HEK293 (cell line): ENCODE measurements at regions not wholly inside any gene's neighbourhood (a gene's known extent, or its start where the extent isn't known, plus 50 kb on each side); places are given as distances from the start of the nearest gene placed in this dataset.

Experiments
- CTCF ChIA-PET: fragments of 350-600 bp; formaldehyde crosslinking; extraction: SDS; loops from one replicate; lab custom pipeline; 2021; ENCODE audit warnings: antibody characterized with exemption; lab: Yijun Ruan, JAX
- POLR2A ChIA-PET: fragments of 300-600 bp; formaldehyde crosslinking; extraction: SDS; loops from one replicate; lab custom pipeline; 2020; ENCODE audit warnings: antibody characterized with exemption, inconsistent platforms; lab: Yijun Ruan, JAX
- H3K27ac ChIP-seq: fragments of 200-500 bp; sonication (Bioruptor generic); 2 replicates; pipeline ENCODE4 v1.5.1; 2014; ENCODE audit warnings: low read depth, low read length, control low read depth, inconsistent platforms; ENCODE audit errors: extremely low read depth
- H3K36me3 ChIP-seq, 2 experiments: fragments of 200-500 bp in 1 of 2; sonication (Bioruptor generic) in 1 of 2; 1 replicate in 1 of 2; 2 replicates in 1 of 2; pipeline ENCODE4 v1.5.1; 2014 to 2017; ENCODE audit warnings: inconsistent platforms in 2 of 2, low read length in 2 of 2; ENCODE audit not compliant: control insufficient read depth in 2 of 2, insufficient read depth in 1 of 2
- H3K4me1 ChIP-seq: fragments of 200-500 bp; sonication (Bioruptor generic); 2 replicates; pipeline ENCODE4 v1.5.1; 2014; ENCODE audit warnings: mild to moderate bottlenecking, low read length, inconsistent platforms; ENCODE audit not compliant: control insufficient read depth, insufficient read depth
- H3K4me3 ChIP-seq: 2 replicates; pipeline ENCODE4 v1.5.1; 2011; ENCODE audit warnings: low read depth, mild to moderate bottlenecking, control low read depth, low read length, moderate library complexity
- H3K9me3 ChIP-seq: fragments of 200-500 bp; sonication (Bioruptor generic); 2 replicates; pipeline ENCODE4 v1.5.1; 2014; ENCODE audit warnings: low read depth, low read length, inconsistent platforms; ENCODE audit not compliant: control insufficient read depth, insufficient read depth
- KLF9 ChIP-seq: fragments of 450-650 bp; formaldehyde crosslinking; IDR thresholded peaks from 2 replicates; pipeline ENCODE4 v1.5.1; 2016; ENCODE audit warnings: missing biosample characterization, missing genetic modification characterization, low read depth
- MEIS1 ChIP-seq: sonication (generic); formaldehyde crosslinking; IDR thresholded peaks from 2 replicates; pipeline ENCODE4 v1.8.1; 2022; ENCODE audit warnings: missing genetic modification reagents, mild to moderate bottlenecking, borderline replicate concordance
- SETDB1 ChIP-seq: IDR thresholded peaks from one replicate; pipeline ENCODE4 v1.6.1; 2017; ENCODE audit warnings: mild to moderate bottlenecking, low read length, moderate library complexity, mixed read lengths; ENCODE audit not compliant: insufficient read length
- SP7 ChIP-seq: fragments of 450-650 bp; formaldehyde crosslinking; IDR thresholded peaks from 2 replicates; pipeline ENCODE4 v1.5.1; 2016; ENCODE audit warnings: missing biosample characterization, missing genetic modification characterization
- YY1 ChIP-seq: fragments of 450-650 bp; formaldehyde crosslinking; IDR thresholded peaks from 2 replicates; pipeline ENCODE4 v1.5.1; 2018; ENCODE audit warnings: missing biosample characterization, missing genetic modification characterization
- ZBTB17 ChIP-seq: fragments of 450-650 bp; formaldehyde crosslinking; IDR thresholded peaks from 2 replicates; pipeline ENCODE4 v1.5.1; 2016; ENCODE audit warnings: missing biosample characterization, missing genetic modification characterization
- ZBTB20 ChIP-seq: fragments of 450-650 bp; formaldehyde crosslinking; IDR thresholded peaks from 2 replicates; pipeline ENCODE4 v1.5.1; 2016; ENCODE audit warnings: missing biosample characterization, missing genetic modification characterization
- ZBTB21 ChIP-seq: fragments of 450-650 bp; formaldehyde crosslinking; IDR thresholded peaks from 2 replicates; pipeline ENCODE4 v1.5.1; 2017; ENCODE audit warnings: missing biosample characterization, missing genetic modification characterization
- ZBTB48 ChIP-seq: fragments of 450-650 bp; formaldehyde crosslinking; IDR thresholded peaks from 2 replicates; pipeline ENCODE4 v1.5.1; 2016; ENCODE audit warnings: missing biosample characterization, missing genetic modification characterization
- ZNF114 ChIP-seq: fragments of 450-650 bp; formaldehyde crosslinking; IDR thresholded peaks from 2 replicates; pipeline ENCODE4 v1.5.0; 2017; ENCODE audit warnings: missing biosample characterization, missing genetic modification characterization
- ZNF174 ChIP-seq: fragments of 450-650 bp; formaldehyde crosslinking; IDR thresholded peaks from 2 replicates; pipeline ENCODE4 v1.5.0; 2017; ENCODE audit warnings: missing biosample characterization, mild to moderate bottlenecking, missing genetic modification characterization
- ZNF324 ChIP-seq: fragments of 450-650 bp; formaldehyde crosslinking; IDR thresholded peaks from 2 replicates; pipeline ENCODE4 v1.5.1; 2016; ENCODE audit warnings: missing biosample characterization, missing genetic modification characterization
- ZNF335 ChIP-seq: fragments of 450-650 bp; formaldehyde crosslinking; conservative IDR thresholded peaks from 2 replicates; pipeline ENCODE4 v1.5.1; 2016; ENCODE audit warnings: missing biosample characterization, missing genetic modification characterization
- ZNF341 ChIP-seq: fragments of 450-650 bp; formaldehyde crosslinking; IDR thresholded peaks from 2 replicates; pipeline ENCODE4; 2016; ENCODE audit warnings: low read depth, missing biosample characterization, missing genetic modification characterization
- ZNF404 ChIP-seq: fragments of 450-650 bp; formaldehyde crosslinking; IDR thresholded peaks from 2 replicates; pipeline ENCODE4 v1.5.1; 2017; ENCODE audit warnings: missing biosample characterization, missing genetic modification characterization
- ZNF530 ChIP-seq: fragments of 450-650 bp; formaldehyde crosslinking; IDR thresholded peaks from 2 replicates; pipeline ENCODE4 v1.5.1; 2016; ENCODE audit warnings: low read depth, missing biosample characterization, missing genetic modification characterization
- ZNF548 ChIP-seq: fragments of 450-650 bp; formaldehyde crosslinking; IDR thresholded peaks from 2 replicates; pipeline ENCODE4 v1.5.1; 2016; ENCODE audit warnings: missing biosample characterization, missing genetic modification characterization
- ZNF549 ChIP-seq: fragments of 450-650 bp; IDR thresholded peaks from 2 replicates; pipeline ENCODE4 v1.5.1; 2018; ENCODE audit warnings: missing biosample characterization, missing genetic modification characterization, mild to moderate bottlenecking, inconsistent platforms, moderate library complexity
- ZNF560 ChIP-seq: fragments of 450-650 bp; formaldehyde crosslinking; IDR thresholded peaks from 2 replicates; pipeline ENCODE4 v1.5.1; 2017; ENCODE audit warnings: missing biosample characterization, missing genetic modification characterization, borderline replicate concordance
- ZNF585B ChIP-seq: fragments of 450-650 bp; formaldehyde crosslinking; IDR thresholded peaks from 2 replicates; pipeline ENCODE4 v1.5.1; 2016; ENCODE audit warnings: missing biosample characterization, missing genetic modification characterization
- ZNF658 ChIP-seq: fragments of 450-650 bp; formaldehyde crosslinking; IDR thresholded peaks from 2 replicates; pipeline ENCODE4; 2016; ENCODE audit warnings: missing biosample characterization, missing genetic modification characterization
- ZNF768 ChIP-seq: fragments of 450-650 bp; formaldehyde crosslinking; IDR thresholded peaks from 2 replicates; pipeline ENCODE4 v1.5.1; 2018; ENCODE audit warnings: missing biosample characterization, mild to moderate bottlenecking, missing genetic modification characterization
- TF ChIP-seq, protein P1 (sequence below): fragments of 450-650 bp; formaldehyde crosslinking; IDR thresholded peaks from 2 replicates; pipeline ENCODE4 v1.5.1; 2016; ENCODE audit warnings: missing biosample characterization, missing genetic modification characterization
- TF ChIP-seq, protein P2 (sequence below): fragments of 450-650 bp; formaldehyde crosslinking; IDR thresholded peaks from 2 replicates; pipeline ENCODE4 v1.5.1; 2016; ENCODE audit warnings: missing biosample characterization, missing genetic modification characterization

DNA sequence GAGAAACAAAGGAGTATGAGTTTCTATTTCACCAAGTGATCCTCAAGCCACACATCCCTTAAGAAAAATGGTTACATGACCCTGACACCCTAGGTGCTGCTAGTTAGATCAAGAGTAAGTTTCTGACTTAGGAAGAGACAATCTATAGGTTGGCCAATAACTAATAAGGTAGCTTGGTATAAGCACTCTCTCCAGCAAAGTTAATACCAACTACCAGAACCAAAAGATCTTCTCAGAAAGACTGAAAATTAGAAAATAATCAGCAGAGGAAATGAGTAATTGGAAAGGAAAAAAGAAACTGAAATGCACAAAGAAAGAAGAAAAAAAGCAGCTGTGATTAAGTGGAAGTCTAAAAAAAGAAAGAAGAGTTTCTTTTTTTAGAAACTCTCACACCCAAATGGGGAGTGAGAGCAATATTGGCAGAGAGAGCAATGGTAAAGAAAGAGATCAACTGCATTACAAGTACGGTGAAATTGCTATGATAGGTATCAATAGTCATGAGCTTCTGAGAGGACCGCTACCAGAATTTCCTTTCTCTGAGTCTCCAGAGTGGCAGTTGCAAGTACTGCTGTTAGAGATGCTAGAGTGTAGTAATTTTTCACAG lies 195.5 kb downstream of the TMEM167A start:
- H3K4me1 ChIP-seq: peaks cover 3% of the 10 kb centered on the region; the same call in 1 of the 2 replicates
- POLR2A ChIA-PET: no interaction called here
- H3K9me3 ChIP-seq: no peaks in the 10 kb centered on the region
- no peaks in the 10 kb centered on the region for H3K36me3 ChIP-seq
- no peak overlapping the region for H3K27ac ChIP-seq
- TF ChIP-seq ZBTB17 (tag by site-specific recombination) (no peak), ZNF341 (tag by site-specific recombination) (no peak), ZNF658 (tag by site-specific recombination) (no peak), SP7 (tag by site-specific recombination) (no peak), MEIS1 (CRISPR knock-in tag) (no peak), ZBTB21 (tag by site-specific recombination) (no peak), ZNF335 (no peak), ZNF560 (no peak), ZNF114 (tag by site-specific recombination) (no peak), ZNF174 (tag by site-specific recombination) (no peak), ZBTB48 (tag by site-specific recombination) (no peak), ZNF768 (tag by site-specific recombination) (no peak), ZNF548 (tag by site-specific recombination) (no peak), YY1 (tag by site-specific recombination) (no peak), KLF9 (no peak), ZNF530 (no peak)
- TF ChIP-seq, protein P1, sequence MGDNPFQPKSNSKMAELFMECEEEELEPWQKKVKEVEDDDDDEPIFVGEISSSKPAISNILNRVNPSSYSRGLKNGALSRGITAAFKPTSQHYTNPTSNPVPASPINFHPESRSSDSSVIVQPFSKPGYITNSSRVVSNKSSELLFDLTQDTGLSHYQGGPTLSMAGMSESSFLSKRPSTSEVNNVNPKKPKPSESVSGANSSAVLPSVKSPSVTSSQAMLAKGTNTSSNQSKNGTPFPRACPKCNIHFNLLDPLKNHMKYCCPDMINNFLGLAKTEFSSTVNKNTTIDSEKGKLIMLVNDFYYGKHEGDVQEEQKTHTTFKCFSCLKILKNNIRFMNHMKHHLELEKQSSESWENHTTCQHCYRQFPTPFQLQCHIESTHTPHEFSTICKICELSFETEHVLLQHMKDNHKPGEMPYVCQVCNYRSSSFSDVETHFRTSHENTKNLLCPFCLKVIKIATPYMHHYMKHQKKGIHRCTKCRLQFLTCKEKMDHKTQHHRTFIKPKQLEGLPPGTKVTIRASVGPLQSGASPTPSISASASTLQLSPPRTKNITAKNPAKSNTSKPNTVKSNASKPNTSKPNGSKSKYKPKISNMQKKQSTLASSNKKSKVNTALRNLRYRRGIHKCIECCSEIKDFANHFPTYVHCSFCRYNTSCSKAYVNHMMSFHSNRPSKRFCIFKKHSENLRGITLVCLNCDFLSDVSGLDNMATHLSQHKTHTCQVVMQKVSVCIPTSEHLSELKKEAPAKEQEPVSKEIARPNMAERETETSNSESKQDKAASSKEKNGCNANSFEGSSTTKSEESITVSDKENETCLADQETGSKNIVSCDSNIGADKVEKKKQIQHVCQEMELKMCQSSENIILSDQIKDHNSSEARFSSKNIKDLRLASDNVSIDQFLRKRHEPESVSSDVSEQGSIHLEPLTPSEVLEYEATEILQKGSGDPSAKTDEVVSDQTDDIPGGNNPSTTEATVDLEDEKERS (tag by site-specific recombination): no peak
- TF ChIP-seq, protein P2, sequence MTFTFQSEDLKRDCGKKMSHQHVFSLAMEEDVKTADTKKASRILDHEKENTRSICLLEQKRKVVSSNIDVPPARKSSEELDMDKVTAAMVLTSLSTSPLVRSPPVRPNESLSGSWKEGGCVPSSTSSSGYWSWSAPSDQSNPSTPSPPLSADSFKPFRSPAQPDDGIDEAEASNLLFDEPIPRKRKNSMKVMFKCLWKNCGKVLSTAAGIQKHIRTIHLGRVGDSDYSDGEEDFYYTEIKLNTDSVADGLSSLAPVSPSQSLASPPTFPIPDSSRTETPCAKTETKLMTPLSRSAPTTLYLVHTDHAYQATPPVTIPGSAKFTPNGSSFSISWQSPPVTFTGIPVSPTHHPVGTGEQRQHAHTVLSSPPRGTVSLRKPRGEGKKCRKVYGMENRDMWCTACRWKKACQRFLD (tag by site-specific recombination): no peak
- TF ChIP-seq, all 188 proteins: peak for 0
- no peak overlapping the region for H3K4me3 ChIP-seq
- CTCF ChIA-PET: no interaction called here

DNA sequence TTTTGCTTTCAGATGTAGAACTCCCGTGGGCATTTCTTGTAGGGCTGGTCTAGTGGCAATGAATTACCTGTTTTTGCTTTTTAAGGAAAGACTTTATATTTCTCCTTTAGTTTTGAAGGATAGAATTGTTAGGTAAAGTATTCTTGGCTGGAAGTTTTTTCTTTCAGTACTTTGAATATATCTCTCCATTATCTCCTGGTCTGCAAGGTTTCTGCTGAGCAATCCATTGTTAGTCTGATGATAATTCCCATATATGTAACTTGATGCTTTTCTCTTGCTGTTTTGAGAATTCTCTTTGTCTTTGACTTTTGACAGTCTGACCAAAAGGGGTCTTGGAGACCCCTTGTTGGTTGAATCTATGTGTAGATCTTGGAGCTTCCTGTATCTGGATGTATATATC lies 198.1 kb downstream of the TMEM167A start:
- Histone ChIP-seq H3K36me3 (no peaks in the 10 kb centered on the region), H3K4me3 (no peak overlapping the region), H3K27ac (no peak overlapping the region), H3K9me3 (no peaks in the 10 kb centered on the region; the same call in 1 of the 2 replicates), H3K4me1 (no peaks in the 10 kb centered on the region)
- CTCF ChIA-PET: no interaction called here
- POLR2A ChIA-PET: no interaction called here
- no peak for TF ChIP-seq ZBTB48 (tag by site-specific recombination)
- no peak for TF ChIP-seq ZNF560
- no peak for TF ChIP-seq ZNF585B
- no peak for TF ChIP-seq ZNF324 (tag by site-specific recombination)
- no peak for TF ChIP-seq ZBTB20 (tag by site-specific recombination)
- peak; percentile 92 for TF ChIP-seq SETDB1
- no peak for TF ChIP-seq ZNF404 (tag by site-specific recombination)
- TF ChIP-seq ZNF549 (tag by site-specific recombination): 0 out of 2 replicates have a peak, but pooled peaks have one; percentile 5
